ENCODE measurements at regions not wholly inside any gene's neighbourhood (a gene's known extent, or its start where the extent isn't known, plus 50 kb on each side); places are given as distances from the start of the nearest gene placed in this dataset.
"Not testable (repeated sequence)": the region's sequence is repeated elsewhere in the genome, so short reads cannot be mapped to it uniquely, and the experiment has no call there.

DNA sequence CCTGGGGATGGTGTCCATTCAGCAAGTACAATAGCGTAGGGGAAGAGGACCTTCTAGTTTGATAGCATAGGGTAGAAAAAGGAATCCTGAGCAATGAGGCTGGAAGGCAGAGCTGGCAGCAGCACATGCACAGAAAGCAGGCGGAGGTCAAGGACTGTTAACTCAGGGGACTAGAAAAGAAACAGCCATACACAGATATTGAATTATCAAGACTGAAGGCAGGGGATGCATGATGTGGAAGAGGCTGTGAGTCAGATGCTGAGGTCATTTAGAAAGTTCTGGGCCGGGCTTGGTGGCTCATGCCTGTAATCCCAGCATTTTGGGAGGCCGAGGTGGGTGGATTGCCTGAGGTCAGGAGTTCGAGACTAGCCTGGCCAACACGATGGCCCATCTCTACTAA is 65.6 kb downstream of the OPTC start:
- no peak overlapping the region for H3K4me3 ChIP-seq (ENCODE audit: low read depth, low read length)
- POLR2A ChIA-PET, result interaction anchor here (1.1 to 2.4 kb wide), 5 partner anchors 11 to 67 kb away, joined by 3 to 17 read pairs (median 4); partner anchors contain the start of gene ATP2B4
- CTCF ChIA-PET, result no interaction called here
- TF ChIP-seq, protein P1, sequence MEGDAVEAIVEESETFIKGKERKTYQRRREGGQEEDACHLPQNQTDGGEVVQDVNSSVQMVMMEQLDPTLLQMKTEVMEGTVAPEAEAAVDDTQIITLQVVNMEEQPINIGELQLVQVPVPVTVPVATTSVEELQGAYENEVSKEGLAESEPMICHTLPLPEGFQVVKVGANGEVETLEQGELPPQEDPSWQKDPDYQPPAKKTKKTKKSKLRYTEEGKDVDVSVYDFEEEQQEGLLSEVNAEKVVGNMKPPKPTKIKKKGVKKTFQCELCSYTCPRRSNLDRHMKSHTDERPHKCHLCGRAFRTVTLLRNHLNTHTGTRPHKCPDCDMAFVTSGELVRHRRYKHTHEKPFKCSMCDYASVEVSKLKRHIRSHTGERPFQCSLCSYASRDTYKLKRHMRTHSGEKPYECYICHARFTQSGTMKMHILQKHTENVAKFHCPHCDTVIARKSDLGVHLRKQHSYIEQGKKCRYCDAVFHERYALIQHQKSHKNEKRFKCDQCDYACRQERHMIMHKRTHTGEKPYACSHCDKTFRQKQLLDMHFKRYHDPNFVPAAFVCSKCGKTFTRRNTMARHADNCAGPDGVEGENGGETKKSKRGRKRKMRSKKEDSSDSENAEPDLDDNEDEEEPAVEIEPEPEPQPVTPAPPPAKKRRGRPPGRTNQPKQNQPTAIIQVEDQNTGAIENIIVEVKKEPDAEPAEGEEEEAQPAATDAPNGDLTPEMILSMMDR (IDR thresholded peaks at IDR 0.05; ENCODE audit: insufficient read depth, low read length, missing control alignments), result no peak
- DNase-seq (ENCODE audit: low read depth, low spot score), result no peak

DNA sequence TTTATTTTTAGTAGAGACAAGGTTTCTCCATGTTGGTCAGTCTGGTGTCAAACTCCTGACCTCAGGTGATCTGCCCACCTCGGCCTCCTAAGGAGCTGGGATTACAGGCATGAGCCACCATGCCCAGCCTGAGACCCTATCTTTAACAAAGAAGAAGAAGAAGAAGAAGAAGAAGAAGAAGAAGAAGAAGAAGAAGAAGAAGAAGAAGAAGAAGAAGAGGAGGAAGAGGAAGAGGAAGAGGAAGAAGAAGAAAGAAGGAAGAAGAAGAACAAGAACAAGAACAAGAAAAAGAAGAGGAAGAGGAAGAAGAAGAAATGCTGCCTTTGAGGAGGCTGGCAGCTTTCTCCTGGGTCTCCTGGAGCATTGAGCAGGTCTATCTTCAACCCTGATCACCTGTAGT is 64.9 kb upstream of the ATP2B4 start:
- DNase-seq (ENCODE audit: low read depth, low spot score); POLR2A ChIA-PET; H3K4me3 ChIP-seq (ENCODE audit: low read depth, low read length): not testable (repeated sequence)
- CTCF ChIA-PET, result interaction anchor here (1.2 to 1.5 kb wide), 2 partner anchors 37 to 139 kb away, joined by 3 to 4 read pairs; no protein-coding TSS in a partner anchor

DNA sequence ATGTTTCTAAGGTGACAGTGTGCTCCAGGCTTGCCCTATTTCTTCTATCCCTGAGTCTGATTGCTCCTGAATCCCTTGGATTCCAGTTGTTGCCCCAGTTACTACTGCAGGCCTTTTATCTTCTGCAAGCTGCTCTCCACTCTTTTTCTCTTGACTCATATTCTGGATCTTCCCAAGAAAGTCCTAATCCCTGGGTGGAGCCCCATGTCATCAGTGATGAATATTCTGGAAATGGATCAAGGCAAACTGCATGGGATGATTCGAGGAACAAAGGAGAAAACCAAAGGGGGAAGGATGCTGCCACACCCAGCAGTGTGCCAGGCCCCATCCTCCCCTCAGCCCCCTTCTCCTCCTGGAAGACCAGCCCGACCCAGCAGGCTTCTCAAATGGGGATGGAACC is 63.3 kb upstream of the ATP2B4 start:
- POLR2A ChIA-PET, result interaction anchor here (0.6 to 0.9 kb wide), 3 partner anchors 50 to 64 kb away, joined by 3 to 4 read pairs (median 4); partner anchors contain the start of gene ATP2B4
- no peak for DNase-seq (ENCODE audit: low read depth, low spot score)
- TF ChIP-seq, protein P1 (IDR thresholded peaks at IDR 0.05; ENCODE audit: insufficient read depth, low read length, missing control alignments), result no peak
- CTCF ChIA-PET, result interaction anchor here (1.0 kb wide), 1 partner anchor 10 kb away, joined by 3 read pairs; no protein-coding TSS in a partner anchor
- H3K4me3 ChIP-seq (ENCODE audit: low read depth, low read length), result no peak overlapping the region

DNA sequence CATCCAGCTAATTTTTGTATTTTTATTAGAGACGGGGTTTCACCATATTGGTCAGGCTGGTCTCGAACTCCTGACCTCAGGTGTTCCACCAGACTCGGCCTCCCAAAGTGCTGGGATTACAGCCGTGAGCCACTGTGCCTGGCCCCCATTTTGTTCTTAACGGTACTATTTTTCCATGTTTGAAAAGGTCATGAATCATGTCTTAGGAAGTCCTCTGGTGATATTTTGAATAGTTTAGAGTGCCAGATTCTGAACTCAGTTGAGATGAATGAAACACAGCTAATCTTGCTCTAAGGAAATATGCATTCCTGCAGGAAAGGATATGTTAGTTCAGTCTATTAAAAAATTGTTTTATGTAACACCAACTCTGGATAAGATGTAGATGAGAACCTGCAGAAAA is 62.6 kb upstream of the ATP2B4 start:
- POLR2A ChIA-PET, result interaction anchor here (0.8 kb wide), 1 partner anchor 64 kb away, joined by 4 read pairs; no protein-coding TSS in a partner anchor
- no peak for DNase-seq (ENCODE audit: low read depth, low spot score)
- CTCF ChIA-PET, result interaction anchor here (1.0 kb wide), 1 partner anchor 9 kb away, joined by 3 read pairs; no protein-coding TSS in a partner anchor
- TF ChIP-seq, protein P1 (IDR thresholded peaks at IDR 0.05; ENCODE audit: insufficient read depth, low read length, missing control alignments), result no peak
- H3K4me3 ChIP-seq (ENCODE audit: low read depth, low read length), result no peak overlapping the region

DNA sequence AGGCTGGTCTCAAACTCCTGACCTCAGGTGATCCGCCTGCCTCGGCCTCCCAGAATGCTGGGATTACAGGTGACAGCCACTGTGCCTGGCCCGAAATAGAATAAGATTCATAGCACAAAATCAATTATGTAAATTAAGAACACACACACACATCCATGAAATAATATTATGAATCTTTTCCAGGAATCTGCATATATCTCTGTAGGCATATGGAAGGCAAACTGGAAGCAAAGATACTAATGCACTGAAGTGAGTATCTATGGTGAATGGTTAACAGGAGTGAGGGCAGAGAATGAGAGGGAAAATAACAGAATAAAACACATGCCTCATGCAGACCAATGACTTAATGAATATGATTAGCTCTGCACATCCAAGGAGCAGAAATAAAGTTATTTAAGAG is 61.6 kb upstream of the ATP2B4 start:
- POLR2A ChIA-PET, result no interaction called here
- no peak for DNase-seq (ENCODE audit: low read depth, low spot score)
- TF ChIP-seq, protein P1 (IDR thresholded peaks at IDR 0.05; ENCODE audit: insufficient read depth, low read length, missing control alignments), result no peak
- CTCF ChIA-PET, result interaction anchor here (0.6 to 1.7 kb wide), 4 partner anchors 10 to 166 kb away, joined by 3 to 4 read pairs (median 3); no protein-coding TSS in a partner anchor
- H3K4me3 ChIP-seq (ENCODE audit: low read depth, low read length), result no peak overlapping the region

DNA sequence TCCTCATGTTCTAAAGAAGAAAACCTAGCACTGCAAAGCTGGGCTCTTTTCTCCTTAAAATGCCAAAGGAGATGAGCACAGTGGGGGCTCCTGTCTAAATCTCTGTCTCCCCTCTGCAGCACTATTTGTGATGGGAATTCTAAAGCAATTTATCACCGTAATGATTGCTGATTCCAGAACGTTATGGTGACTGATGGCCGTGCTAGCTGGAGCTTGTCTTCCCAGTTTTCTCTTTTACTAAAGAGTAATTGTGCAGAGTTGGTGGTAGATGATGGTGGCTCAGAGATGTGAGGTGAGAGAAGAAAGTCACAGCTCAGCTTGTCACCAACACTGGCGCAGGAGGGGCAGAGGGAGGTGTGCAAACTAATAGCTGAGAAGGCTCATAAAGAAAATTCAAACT is 60.7 kb upstream of the ATP2B4 start:
- DNase-seq (ENCODE audit: low read depth, low spot score), result no peak
- CTCF ChIA-PET, result interaction anchor here (0.7 to 1.7 kb wide), 5 partner anchors 9 to 135 kb away, joined by 3 to 5 read pairs (median 3); no protein-coding TSS in a partner anchor
- no peak overlapping the region for H3K4me3 ChIP-seq (ENCODE audit: low read depth, low read length)
- TF ChIP-seq, protein P1 (IDR thresholded peaks at IDR 0.05; ENCODE audit: insufficient read depth, low read length, missing control alignments), result no peak
- POLR2A ChIA-PET, result no interaction called here

DNA sequence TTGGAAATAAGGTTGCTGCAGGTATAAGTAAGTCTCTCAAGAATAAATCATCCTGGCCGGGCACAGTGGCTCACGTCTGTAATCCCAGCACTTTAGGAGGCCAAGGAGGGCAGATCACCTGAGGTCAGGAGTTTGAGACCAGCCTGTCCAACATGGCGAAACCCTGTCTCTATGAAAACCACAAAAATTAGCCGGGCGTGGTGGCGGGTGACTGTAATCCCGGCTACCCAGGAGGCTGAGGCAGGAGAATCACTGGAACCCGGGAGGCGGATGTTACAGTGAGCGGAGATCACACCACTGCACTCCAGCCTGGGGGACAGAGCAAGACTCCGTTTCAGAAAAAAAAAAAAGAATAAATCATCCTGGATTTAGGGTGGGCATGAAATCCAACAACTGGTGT is 59.7 kb upstream of the ATP2B4 start:
- CTCF ChIA-PET, result interaction anchor here (0.7 to 1.3 kb wide), 3 partner anchors 17 to 528 kb away, joined by 3 to 5 read pairs (median 3); no protein-coding TSS in a partner anchor
- H3K4me3 ChIP-seq (ENCODE audit: low read depth, low read length); POLR2A ChIA-PET; DNase-seq (ENCODE audit: low read depth, low spot score): not testable (repeated sequence)
